ENCODE measurements at regions not wholly inside any gene's neighbourhood (a gene's known extent, or its start where the extent isn't known, plus 50 kb on each side); places are given as distances from the start of the nearest gene placed in this dataset.

- WGBS, result 88% methylated on average over 3 of the region's 3 CpGs
- no peaks in the 10 kb centered on the region for H3K36me3 ChIP-seq (ENCODE audit: control insufficient read depth in 1 of 2, insufficient read depth in 2 of 2, low read depth in 1 of 2, low read length in 2 of 2)
Measured at GRCh38 chr21:20603236-20603635, 395.0 kb upstream of the NCAM2 start.

GRCh38 chr21:20611008-20611407, 387.2 kb upstream of the NCAM2 start:
- no peak overlapping the region for H3K23ac ChIP-seq (ENCODE audit: low read length in 2 of 2)
- no peak overlapping the region for H2AFZ ChIP-seq (ENCODE audit: low read depth, low read length)
- no peak overlapping the region for H2BK5ac ChIP-seq (ENCODE audit: low read depth, low read length, poor library complexity, severe bottlenecking)
- no peak overlapping the region for H3K18ac ChIP-seq (ENCODE audit: low read depth in 1 of 2, low read length in 2 of 2)
- no peak overlapping the region for H3K4me2 ChIP-seq (ENCODE audit: low read length, poor library complexity, severe bottlenecking)
- DNase-seq, result no peak
- peaks cover 19% of the 10 kb centered on the region for H3K9me3 ChIP-seq (ENCODE audit: control insufficient read depth, low read length)
- H2BK12ac ChIP-seq (ENCODE audit: low read length in 2 of 2), result no peak overlapping the region
- H3K27ac ChIP-seq (ENCODE audit: low read length, poor library complexity, severe bottlenecking), result no peak overlapping the region
- no peak overlapping the region for H3K4ac ChIP-seq (ENCODE audit: low read depth in 1 of 2, low read length in 2 of 2)
- no peak overlapping the region for H3K9ac ChIP-seq (ENCODE audit: low read length)
- H2BK120ac ChIP-seq (ENCODE audit: low read depth, low read length), result no peak overlapping the region
- no peaks in the 10 kb centered on the region for H3K27me3 ChIP-seq (ENCODE audit: control insufficient read depth in 1 of 2, insufficient read depth in 1 of 2, low read length in 2 of 2)
- no peak overlapping the region for H4K8ac ChIP-seq (ENCODE audit: low read length)
- H3K4me1 ChIP-seq (ENCODE audit: control insufficient read depth, insufficient read depth, low read depth, low read length), result no peaks in the 10 kb centered on the region
- H3K4me3 ChIP-seq (ENCODE audit: insufficient read depth in 1 of 2, low read depth in 1 of 2, low read length in 2 of 2), result no peak overlapping the region
- H3K14ac ChIP-seq (ENCODE audit: low read length in 2 of 2), result no peak overlapping the region
- H2AK5ac ChIP-seq (ENCODE audit: low read length, severe bottlenecking), result no peak overlapping the region
- no peak overlapping the region for H4K91ac ChIP-seq (ENCODE audit: low read length)
- H3K79me1 ChIP-seq (replicated peaks; ENCODE audit: low read length, poor library complexity, severe bottlenecking), result no peaks in the 10 kb centered on the region
- WGBS, result 56% methylated on average over 2 of the region's 4 CpGs
- H3K36me3 ChIP-seq (ENCODE audit: control insufficient read depth in 1 of 2, insufficient read depth in 2 of 2, low read depth in 1 of 2, low read length in 2 of 2), result no peaks in the 10 kb centered on the region
- H2BK15ac ChIP-seq (ENCODE audit: low read depth, poor library complexity, severe bottlenecking), result no peak overlapping the region

More at GRCh38 chr21:20603236-20603635, 395.0 kb upstream of the NCAM2 start:
- H3K18ac ChIP-seq (ENCODE audit: low read depth in 1 of 2, low read length in 2 of 2), result no peak overlapping the region
- no peak overlapping the region for H2AFZ ChIP-seq (ENCODE audit: low read depth, low read length)
- H2BK120ac ChIP-seq (ENCODE audit: low read depth, low read length), result no peak overlapping the region
- H3K27me3 ChIP-seq (ENCODE audit: control insufficient read depth in 1 of 2, insufficient read depth in 1 of 2, low read length in 2 of 2), result no peaks in the 10 kb centered on the region
- no peak overlapping the region for H3K27ac ChIP-seq (ENCODE audit: low read length, poor library complexity, severe bottlenecking)
- H3K79me1 ChIP-seq (replicated peaks; ENCODE audit: low read length, poor library complexity, severe bottlenecking), result no peaks in the 10 kb centered on the region
- H3K23ac ChIP-seq (ENCODE audit: low read length in 2 of 2), result no peak overlapping the region
- no peak for DNase-seq
- H3K4me1 ChIP-seq (ENCODE audit: control insufficient read depth, insufficient read depth, low read depth, low read length), result no peaks in the 10 kb centered on the region
- no peak overlapping the region for H2BK15ac ChIP-seq (ENCODE audit: low read depth, poor library complexity, severe bottlenecking)
- no peak overlapping the region for H2BK12ac ChIP-seq (ENCODE audit: low read length in 2 of 2)
- no peak overlapping the region for H3K4me3 ChIP-seq (ENCODE audit: insufficient read depth in 1 of 2, low read depth in 1 of 2, low read length in 2 of 2)
- no peak overlapping the region for H4K91ac ChIP-seq (ENCODE audit: low read length)
- no peak overlapping the region for H2BK5ac ChIP-seq (ENCODE audit: low read depth, low read length, poor library complexity, severe bottlenecking)
- no peak overlapping the region for H3K9ac ChIP-seq (ENCODE audit: low read length)
- H3K14ac ChIP-seq (ENCODE audit: low read length in 2 of 2), result no peak overlapping the region
- no peak overlapping the region for H3K4me2 ChIP-seq (ENCODE audit: low read length, poor library complexity, severe bottlenecking)
- H2AK5ac ChIP-seq (ENCODE audit: low read length, severe bottlenecking), result no peak overlapping the region
- H4K8ac ChIP-seq (ENCODE audit: low read length), result no peak overlapping the region
- peaks cover 19% of the 10 kb centered on the region for H3K9me3 ChIP-seq (ENCODE audit: control insufficient read depth, low read length)
- no peak overlapping the region for H3K4ac ChIP-seq (ENCODE audit: low read depth in 1 of 2, low read length in 2 of 2)

GRCh38 chr21:20613654-20614053, 384.6 kb upstream of the NCAM2 start:
- no peak overlapping the region for H2BK5ac ChIP-seq (ENCODE audit: low read depth, low read length, poor library complexity, severe bottlenecking)
- 59% methylated on average over 2 of the region's 2 CpGs for WGBS
- no peaks in the 10 kb centered on the region for H3K9me3 ChIP-seq (ENCODE audit: control insufficient read depth, low read length)
- H3K79me1 ChIP-seq (replicated peaks; ENCODE audit: low read length, poor library complexity, severe bottlenecking), result no peaks in the 10 kb centered on the region
- H3K9ac ChIP-seq (ENCODE audit: low read length), result no peak overlapping the region
- H4K91ac ChIP-seq (ENCODE audit: low read length), result no peak overlapping the region
- no peak overlapping the region for H2AFZ ChIP-seq (ENCODE audit: low read depth, low read length)
- no peak overlapping the region for H3K23ac ChIP-seq (ENCODE audit: low read length in 2 of 2)
- no peak overlapping the region for H3K18ac ChIP-seq (ENCODE audit: low read depth in 1 of 2, low read length in 2 of 2)
- no peaks in the 10 kb centered on the region for H3K27me3 ChIP-seq (ENCODE audit: control insufficient read depth in 1 of 2, insufficient read depth in 1 of 2, low read length in 2 of 2)
- H4K8ac ChIP-seq (ENCODE audit: low read length), result no peak overlapping the region
- no peak overlapping the region for H2BK120ac ChIP-seq (ENCODE audit: low read depth, low read length)
- no peak overlapping the region for H3K4me3 ChIP-seq (ENCODE audit: insufficient read depth in 1 of 2, low read depth in 1 of 2, low read length in 2 of 2)
- H3K4me1 ChIP-seq (ENCODE audit: control insufficient read depth, insufficient read depth, low read depth, low read length), result no peaks in the 10 kb centered on the region
- no peaks in the 10 kb centered on the region for H3K36me3 ChIP-seq (ENCODE audit: control insufficient read depth in 1 of 2, insufficient read depth in 2 of 2, low read depth in 1 of 2, low read length in 2 of 2)
- no peak overlapping the region for H2BK12ac ChIP-seq (ENCODE audit: low read length in 2 of 2)
- DNase-seq, result no peak
- no peak overlapping the region for H2AK5ac ChIP-seq (ENCODE audit: low read length, severe bottlenecking)
- no peak overlapping the region for H3K4ac ChIP-seq (ENCODE audit: low read depth in 1 of 2, low read length in 2 of 2)
- H3K14ac ChIP-seq (ENCODE audit: low read length in 2 of 2), result no peak overlapping the region
- no peak overlapping the region for H3K4me2 ChIP-seq (ENCODE audit: low read length, poor library complexity, severe bottlenecking)
- no peak overlapping the region for H2BK15ac ChIP-seq (ENCODE audit: low read depth, poor library complexity, severe bottlenecking)
- no peak overlapping the region for H3K27ac ChIP-seq (ENCODE audit: low read length, poor library complexity, severe bottlenecking)

GRCh38 chr21:20617130-20617529, 381.1 kb upstream of the NCAM2 start:
- H2AFZ ChIP-seq (ENCODE audit: low read depth, low read length), result no peak overlapping the region
- no peak overlapping the region for H2BK15ac ChIP-seq (ENCODE audit: low read depth, poor library complexity, severe bottlenecking)
- no peaks in the 10 kb centered on the region for H3K27me3 ChIP-seq (ENCODE audit: control insufficient read depth in 1 of 2, insufficient read depth in 1 of 2, low read length in 2 of 2)
- H3K14ac ChIP-seq (ENCODE audit: low read length in 2 of 2), result no peak overlapping the region
- H3K9ac ChIP-seq (ENCODE audit: low read length), result no peak overlapping the region
- no peak overlapping the region for H3K4ac ChIP-seq (ENCODE audit: low read depth in 1 of 2, low read length in 2 of 2)
- H2BK5ac ChIP-seq (ENCODE audit: low read depth, low read length, poor library complexity, severe bottlenecking), result no peak overlapping the region
- H3K4me1 ChIP-seq (ENCODE audit: control insufficient read depth, insufficient read depth, low read depth, low read length), result no peaks in the 10 kb centered on the region
- no peaks in the 10 kb centered on the region for H3K9me3 ChIP-seq (ENCODE audit: control insufficient read depth, low read length)
- no peak overlapping the region for H2AK5ac ChIP-seq (ENCODE audit: low read length, severe bottlenecking)
- no peak overlapping the region for H4K8ac ChIP-seq (ENCODE audit: low read length)
- DNase-seq, result no peak
- no peaks in the 10 kb centered on the region for H3K79me1 ChIP-seq (replicated peaks; ENCODE audit: low read length, poor library complexity, severe bottlenecking)
- H3K18ac ChIP-seq (ENCODE audit: low read depth in 1 of 2, low read length in 2 of 2), result no peak overlapping the region
- no peak overlapping the region for H3K4me2 ChIP-seq (ENCODE audit: low read length, poor library complexity, severe bottlenecking)
- H3K36me3 ChIP-seq (ENCODE audit: control insufficient read depth in 1 of 2, insufficient read depth in 2 of 2, low read depth in 1 of 2, low read length in 2 of 2), result no peaks in the 10 kb centered on the region
- H4K91ac ChIP-seq (ENCODE audit: low read length), result no peak overlapping the region
- H3K23ac ChIP-seq (ENCODE audit: low read length in 2 of 2), result no peak overlapping the region
- no peak overlapping the region for H2BK12ac ChIP-seq (ENCODE audit: low read length in 2 of 2)
- no peak overlapping the region for H3K27ac ChIP-seq (ENCODE audit: low read length, poor library complexity, severe bottlenecking)
- WGBS, result 34% methylated on average over 5 of the region's 6 CpGs
- H3K4me3 ChIP-seq (ENCODE audit: insufficient read depth in 1 of 2, low read depth in 1 of 2, low read length in 2 of 2), result no peak overlapping the region
- H2BK120ac ChIP-seq (ENCODE audit: low read depth, low read length), result no peak overlapping the region

Data from mesenchymal stem cell (in vitro differentiated cells and primary cell).